ENCODE measurements at regions not wholly inside any gene's neighbourhood (a gene's known extent, or its start where the extent isn't known, plus 50 kb on each side); places are given as distances from the start of the nearest gene placed in this dataset.

DNA sequence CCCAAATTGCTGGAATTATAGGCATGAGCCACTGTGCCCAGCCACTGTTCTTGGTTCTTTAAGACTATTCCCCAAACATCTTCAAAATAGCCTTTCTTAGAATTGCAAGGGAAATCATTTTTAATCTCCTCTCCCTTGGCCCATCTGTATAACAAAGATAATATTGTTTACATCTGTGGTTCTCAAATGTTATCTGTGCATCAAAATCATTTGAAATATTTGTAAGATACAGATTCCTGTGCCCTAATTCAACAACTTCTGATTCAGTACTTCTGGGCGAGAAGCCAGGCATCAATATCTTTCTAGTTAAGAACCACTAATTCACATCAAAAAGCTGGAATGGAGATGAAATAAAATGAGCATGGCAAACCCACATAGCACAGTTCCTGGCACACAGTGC is 83.0 kb downstream of the TMPRSS5 start:
- TF ChIP-seq, protein P1, sequence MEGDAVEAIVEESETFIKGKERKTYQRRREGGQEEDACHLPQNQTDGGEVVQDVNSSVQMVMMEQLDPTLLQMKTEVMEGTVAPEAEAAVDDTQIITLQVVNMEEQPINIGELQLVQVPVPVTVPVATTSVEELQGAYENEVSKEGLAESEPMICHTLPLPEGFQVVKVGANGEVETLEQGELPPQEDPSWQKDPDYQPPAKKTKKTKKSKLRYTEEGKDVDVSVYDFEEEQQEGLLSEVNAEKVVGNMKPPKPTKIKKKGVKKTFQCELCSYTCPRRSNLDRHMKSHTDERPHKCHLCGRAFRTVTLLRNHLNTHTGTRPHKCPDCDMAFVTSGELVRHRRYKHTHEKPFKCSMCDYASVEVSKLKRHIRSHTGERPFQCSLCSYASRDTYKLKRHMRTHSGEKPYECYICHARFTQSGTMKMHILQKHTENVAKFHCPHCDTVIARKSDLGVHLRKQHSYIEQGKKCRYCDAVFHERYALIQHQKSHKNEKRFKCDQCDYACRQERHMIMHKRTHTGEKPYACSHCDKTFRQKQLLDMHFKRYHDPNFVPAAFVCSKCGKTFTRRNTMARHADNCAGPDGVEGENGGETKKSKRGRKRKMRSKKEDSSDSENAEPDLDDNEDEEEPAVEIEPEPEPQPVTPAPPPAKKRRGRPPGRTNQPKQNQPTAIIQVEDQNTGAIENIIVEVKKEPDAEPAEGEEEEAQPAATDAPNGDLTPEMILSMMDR (IDR thresholded peaks at IDR 0.05; ENCODE audit: borderline replicate concordance, insufficient read depth, low read depth, low read length) = no peak
- no peak overlapping the region for H3K4me3 ChIP-seq (ENCODE audit: low read depth, low read length)

DNA sequence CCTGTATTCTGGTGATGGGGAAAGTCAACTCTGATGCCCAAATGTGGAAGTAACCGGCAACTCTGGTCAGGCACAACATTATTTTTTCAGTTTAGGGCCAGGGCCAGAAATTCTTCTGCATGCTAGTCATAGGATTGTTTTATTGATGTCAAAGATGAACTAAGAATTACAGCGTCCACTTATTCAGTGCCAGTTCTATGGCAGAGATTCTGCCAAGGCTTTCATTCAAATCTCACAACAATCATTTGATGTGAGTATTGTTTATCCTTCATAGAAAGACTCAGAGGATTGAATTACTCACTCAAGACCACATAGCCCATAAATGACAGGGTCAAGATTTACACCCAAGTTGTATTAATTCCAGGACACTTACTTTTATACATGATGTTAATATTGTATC is 87.7 kb downstream of the TMPRSS5 start:
- H3K4me3 ChIP-seq (ENCODE audit: low read depth, low read length) = no peak overlapping the region
- TF ChIP-seq, protein P1 (IDR thresholded peaks at IDR 0.05; ENCODE audit: borderline replicate concordance, insufficient read depth, low read depth, low read length) = no peak

DNA sequence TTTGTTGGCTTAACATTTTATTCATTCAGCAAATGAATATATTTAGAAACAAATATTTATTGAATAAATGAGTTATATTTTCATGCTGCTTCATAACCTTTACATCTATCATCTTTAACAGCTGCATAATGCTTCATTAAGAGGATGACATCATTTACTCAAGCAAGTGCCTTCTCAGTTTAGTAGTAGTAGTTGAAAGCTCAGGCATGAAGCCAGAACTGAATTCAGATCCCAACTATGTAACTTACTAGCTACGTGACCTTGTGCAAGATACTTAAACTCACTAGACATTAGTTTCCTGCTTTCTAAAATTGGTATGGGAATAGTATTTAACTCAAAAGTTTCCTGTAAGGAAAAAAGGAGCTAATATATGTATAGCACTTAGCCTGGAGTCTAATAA is 90.3 kb downstream of the TMPRSS5 start:
- TF ChIP-seq, protein P1 (IDR thresholded peaks at IDR 0.05; ENCODE audit: borderline replicate concordance, insufficient read depth, low read depth, low read length) = no peak
- no peak overlapping the region for H3K4me3 ChIP-seq (ENCODE audit: low read depth, low read length)

DNA sequence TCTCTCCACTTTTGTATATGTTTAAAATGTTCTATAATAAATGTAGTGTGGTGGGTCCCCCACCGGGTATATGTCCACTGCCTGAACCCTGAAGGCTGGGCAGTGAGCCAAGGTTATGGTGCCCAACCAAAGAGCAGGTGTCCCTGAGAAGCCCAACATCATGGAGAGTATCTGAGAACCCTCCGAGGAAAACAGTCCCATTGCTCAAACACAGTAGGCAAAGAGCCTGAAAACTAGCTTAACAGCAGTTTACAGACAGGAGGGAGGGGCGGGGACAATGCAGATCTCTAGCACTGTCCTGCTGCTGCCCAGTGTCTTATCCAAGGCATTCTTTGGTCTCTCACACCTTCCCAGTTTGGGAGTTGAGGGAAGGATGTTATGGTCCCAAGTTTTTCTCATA is 91.0 kb downstream of the TMPRSS5 start:
- TF ChIP-seq, protein P1 (IDR thresholded peaks at IDR 0.05; ENCODE audit: borderline replicate concordance, insufficient read depth, low read depth, low read length) = no peak
- H3K4me3 ChIP-seq (ENCODE audit: low read depth, low read length) = no peak overlapping the region

DNA sequence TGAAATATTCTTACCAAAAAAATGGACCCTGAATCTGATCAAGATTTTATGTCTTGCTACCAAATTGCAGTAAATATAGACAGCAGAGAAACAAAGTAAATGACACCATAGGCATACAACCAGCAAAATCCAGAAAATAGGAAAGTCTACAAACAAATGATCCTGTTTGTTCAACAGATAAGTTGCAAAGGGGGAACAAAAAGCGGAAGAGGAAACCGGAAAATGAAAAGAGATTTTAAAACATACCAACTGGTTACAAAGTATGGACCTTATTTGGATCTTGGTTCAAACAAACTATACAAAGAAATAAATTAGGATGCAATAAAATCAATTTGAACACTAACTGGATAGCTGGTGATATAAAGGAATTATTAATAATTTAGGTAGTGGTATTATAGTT is 92.0 kb downstream of the TMPRSS5 start:
- no peak overlapping the region for H3K4me3 ChIP-seq (ENCODE audit: low read depth, low read length)
- TF ChIP-seq, protein P1 (IDR thresholded peaks at IDR 0.05; ENCODE audit: borderline replicate concordance, insufficient read depth, low read depth, low read length) = no peak

DNA sequence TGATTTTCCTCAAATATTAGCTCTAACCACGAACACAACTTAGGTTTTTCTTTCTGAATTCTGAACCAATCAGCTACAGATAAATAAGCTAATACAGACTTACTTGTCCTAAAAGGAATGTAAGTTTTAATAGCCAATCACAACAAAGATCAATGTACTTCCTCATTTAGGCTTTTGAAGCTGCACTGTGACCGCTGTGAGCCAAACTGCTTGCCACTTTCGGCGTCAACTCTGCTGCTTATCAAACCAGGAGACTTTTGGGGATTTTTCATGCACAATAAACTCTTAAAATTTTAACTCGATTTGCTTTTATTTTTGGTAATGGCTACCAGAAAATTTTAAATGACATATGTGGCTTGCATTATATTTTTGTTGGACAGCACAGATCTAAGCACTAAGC is 92.5 kb downstream of the TMPRSS5 start:
- H3K4me3 ChIP-seq (ENCODE audit: low read depth, low read length) = no peak overlapping the region
- TF ChIP-seq, protein P1 (IDR thresholded peaks at IDR 0.05; ENCODE audit: borderline replicate concordance, insufficient read depth, low read depth, low read length) = no peak

DNA sequence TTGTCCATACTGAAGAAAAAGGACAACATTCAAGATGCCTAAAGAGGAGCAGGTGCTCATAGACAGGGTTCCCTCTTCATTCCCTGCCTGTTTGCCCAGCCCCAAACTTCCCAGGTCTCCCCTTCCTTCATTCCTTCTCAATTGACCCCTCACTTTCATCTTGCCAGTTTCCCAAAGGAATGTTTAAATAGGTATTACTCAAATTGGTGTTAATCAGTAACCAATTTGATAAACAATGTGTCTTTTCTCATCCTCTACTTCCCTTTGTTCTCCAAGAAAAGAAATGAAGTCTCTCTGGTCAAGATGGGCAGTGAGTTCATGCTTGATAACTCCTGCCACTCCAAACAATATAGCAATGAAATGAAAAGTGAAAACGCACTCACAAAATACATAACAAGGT is 101.9 kb downstream of the TMPRSS5 start:
- no peak overlapping the region for H3K4me3 ChIP-seq (ENCODE audit: low read depth, low read length)
- TF ChIP-seq, protein P1 (IDR thresholded peaks at IDR 0.05; ENCODE audit: borderline replicate concordance, insufficient read depth, low read depth, low read length) = no peak
